BJ (cell line): ENCODE measurements at regions not wholly inside any gene's neighbourhood (a gene's known extent, or its start where the extent isn't known, plus 50 kb on each side); places are given as distances from the start of the nearest gene placed in this dataset.

Experiments used
- CTCF ChIA-PET: fragments of 350-600 bp; formaldehyde crosslinking; extraction: SDS; loops from one replicate; lab custom pipeline; 2021; ENCODE audit warnings: antibody characterized with exemption, inconsistent platforms; lab: Yijun Ruan, JAX
- POLR2A ChIA-PET: fragments of 300-600 bp; sonication (Branson Sonifier 250); formaldehyde crosslinking; extraction: SDS; loops from one replicate; lab custom pipeline; 2021; ENCODE audit warnings: antibody characterized with exemption; lab: Charles Lee
- DNase-seq: peaks from one replicate; pipeline ENCODE4 v3.0.0-alpha.2; 2011; ENCODE audit warnings: low read depth
- H3K27me3 ChIP-seq: 2 replicates; pipeline ENCODE4 v1.6.0; 2011; ENCODE audit warnings: low read length; ENCODE audit not compliant: control insufficient read depth, insufficient read depth
- H3K36me3 ChIP-seq: 2 replicates; pipeline ENCODE4 v1.5.1; 2011; ENCODE audit warnings: low read length; ENCODE audit not compliant: control insufficient read depth, insufficient read depth
- H3K4me3 ChIP-seq: 2 replicates; pipeline ENCODE4 v1.5.1; 2011; ENCODE audit warnings: low read depth, mild to moderate bottlenecking, control low read depth, low read length
- TF ChIP-seq, protein P1 (sequence below): IDR thresholded peaks from 2 replicates; pipeline ENCODE4 v1.5.1; 2011; ENCODE audit warnings: low read depth, mild to moderate bottlenecking, control low read depth, inconsistent platforms, low read length, moderate library complexity; ENCODE audit not compliant: insufficient read depth

GRCh38 chr4:127204322-127204721 is 428.4 kb upstream of the INTU start:
- Histone ChIP-seq H3K36me3 (no peaks in the 10 kb centered on the region), H3K27me3 (no peaks in the 10 kb centered on the region), H3K4me3 (no peak overlapping the region)
- ChIA-PET CTCF (no interaction called here), POLR2A (no interaction called here)
- TF ChIP-seq, protein P1, sequence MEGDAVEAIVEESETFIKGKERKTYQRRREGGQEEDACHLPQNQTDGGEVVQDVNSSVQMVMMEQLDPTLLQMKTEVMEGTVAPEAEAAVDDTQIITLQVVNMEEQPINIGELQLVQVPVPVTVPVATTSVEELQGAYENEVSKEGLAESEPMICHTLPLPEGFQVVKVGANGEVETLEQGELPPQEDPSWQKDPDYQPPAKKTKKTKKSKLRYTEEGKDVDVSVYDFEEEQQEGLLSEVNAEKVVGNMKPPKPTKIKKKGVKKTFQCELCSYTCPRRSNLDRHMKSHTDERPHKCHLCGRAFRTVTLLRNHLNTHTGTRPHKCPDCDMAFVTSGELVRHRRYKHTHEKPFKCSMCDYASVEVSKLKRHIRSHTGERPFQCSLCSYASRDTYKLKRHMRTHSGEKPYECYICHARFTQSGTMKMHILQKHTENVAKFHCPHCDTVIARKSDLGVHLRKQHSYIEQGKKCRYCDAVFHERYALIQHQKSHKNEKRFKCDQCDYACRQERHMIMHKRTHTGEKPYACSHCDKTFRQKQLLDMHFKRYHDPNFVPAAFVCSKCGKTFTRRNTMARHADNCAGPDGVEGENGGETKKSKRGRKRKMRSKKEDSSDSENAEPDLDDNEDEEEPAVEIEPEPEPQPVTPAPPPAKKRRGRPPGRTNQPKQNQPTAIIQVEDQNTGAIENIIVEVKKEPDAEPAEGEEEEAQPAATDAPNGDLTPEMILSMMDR, result no peak
- no peak for DNase-seq

DNA sequence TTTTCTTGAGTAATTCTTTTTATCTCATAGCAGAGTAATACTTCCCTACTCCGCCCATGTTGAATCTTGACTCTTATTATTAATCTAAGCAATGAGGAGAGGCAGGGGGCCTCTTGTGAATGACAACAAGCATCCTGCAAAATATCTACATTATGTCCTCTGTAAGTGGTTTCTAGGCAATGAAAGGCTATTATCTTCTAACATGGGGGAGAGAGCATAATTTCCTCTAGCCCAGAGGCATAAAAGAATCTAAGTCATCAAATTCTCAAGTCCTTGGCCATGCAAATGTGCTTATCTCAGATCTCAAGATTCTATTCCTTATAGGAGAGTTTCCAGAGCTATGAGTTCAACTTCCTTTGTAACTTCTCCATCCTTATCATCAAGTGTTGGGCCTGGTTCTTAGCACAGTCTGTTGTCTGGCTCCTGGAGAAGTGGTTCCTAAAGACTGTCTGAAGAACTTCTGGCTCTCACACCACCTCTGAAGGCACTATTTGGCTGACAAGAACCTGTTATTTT is 423.1 kb upstream of the INTU start:
- DNase-seq, result no peak
- POLR2A ChIA-PET, result no interaction called here
- CTCF ChIA-PET, result interaction anchor here (1.0 to 1.2 kb wide), 2 partner anchors 9 to 192 kb away, joined by 3 read pairs; no protein-coding TSS in a partner anchor
- Histone ChIP-seq H3K27me3 (no peaks in the 10 kb centered on the region), H3K36me3 (no peaks in the 10 kb centered on the region), H3K4me3 (no peak overlapping the region)
- TF ChIP-seq, protein P1, result no peak

DNA sequence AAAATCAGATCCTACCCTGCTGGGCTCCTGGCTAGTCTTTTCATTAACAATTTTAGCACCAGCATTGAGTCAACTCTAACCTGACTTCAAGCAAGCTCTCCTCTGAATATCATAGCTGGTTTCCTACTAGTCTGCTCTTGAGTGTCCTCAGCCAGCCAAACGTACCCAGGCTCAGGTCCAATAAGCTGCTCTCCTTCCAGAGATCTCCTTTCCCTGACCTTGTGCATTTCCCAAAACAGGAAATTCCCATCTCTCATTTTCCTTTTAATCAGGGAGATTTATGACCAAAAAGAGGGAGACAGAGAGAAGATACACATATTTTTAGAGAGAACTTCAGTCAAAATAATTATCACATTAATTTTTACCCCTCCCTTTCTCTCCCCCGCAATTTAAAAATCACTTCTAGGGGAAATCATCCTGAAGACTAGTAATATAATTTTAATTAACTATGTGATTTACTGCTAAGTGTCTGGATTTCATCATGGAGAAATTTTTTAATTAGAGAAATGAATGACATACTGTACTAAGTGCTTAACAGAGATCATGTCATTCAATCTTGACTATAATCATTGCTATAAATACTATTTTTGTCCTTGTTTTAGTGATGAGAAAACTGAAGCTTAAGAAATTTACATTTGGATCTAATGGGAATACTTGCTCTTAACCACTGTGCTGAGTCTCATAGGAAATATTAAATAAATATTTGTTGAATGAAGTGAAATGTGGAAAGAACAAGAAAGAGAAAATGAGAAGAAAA is 421.7 kb upstream of the INTU start:
- no peak overlapping the region for H3K4me3 ChIP-seq
- DNase-seq, result no peak
- ChIA-PET POLR2A (no interaction called here), CTCF (interaction anchor here (1.2 kb wide), 1 partner anchor 35 kb away, joined by 3 read pairs; no protein-coding TSS in a partner anchor)
- TF ChIP-seq, protein P1, result no peak
- H3K36me3 ChIP-seq, result no peaks in the 10 kb centered on the region
- H3K27me3 ChIP-seq, result no peaks in the 10 kb centered on the region

DNA sequence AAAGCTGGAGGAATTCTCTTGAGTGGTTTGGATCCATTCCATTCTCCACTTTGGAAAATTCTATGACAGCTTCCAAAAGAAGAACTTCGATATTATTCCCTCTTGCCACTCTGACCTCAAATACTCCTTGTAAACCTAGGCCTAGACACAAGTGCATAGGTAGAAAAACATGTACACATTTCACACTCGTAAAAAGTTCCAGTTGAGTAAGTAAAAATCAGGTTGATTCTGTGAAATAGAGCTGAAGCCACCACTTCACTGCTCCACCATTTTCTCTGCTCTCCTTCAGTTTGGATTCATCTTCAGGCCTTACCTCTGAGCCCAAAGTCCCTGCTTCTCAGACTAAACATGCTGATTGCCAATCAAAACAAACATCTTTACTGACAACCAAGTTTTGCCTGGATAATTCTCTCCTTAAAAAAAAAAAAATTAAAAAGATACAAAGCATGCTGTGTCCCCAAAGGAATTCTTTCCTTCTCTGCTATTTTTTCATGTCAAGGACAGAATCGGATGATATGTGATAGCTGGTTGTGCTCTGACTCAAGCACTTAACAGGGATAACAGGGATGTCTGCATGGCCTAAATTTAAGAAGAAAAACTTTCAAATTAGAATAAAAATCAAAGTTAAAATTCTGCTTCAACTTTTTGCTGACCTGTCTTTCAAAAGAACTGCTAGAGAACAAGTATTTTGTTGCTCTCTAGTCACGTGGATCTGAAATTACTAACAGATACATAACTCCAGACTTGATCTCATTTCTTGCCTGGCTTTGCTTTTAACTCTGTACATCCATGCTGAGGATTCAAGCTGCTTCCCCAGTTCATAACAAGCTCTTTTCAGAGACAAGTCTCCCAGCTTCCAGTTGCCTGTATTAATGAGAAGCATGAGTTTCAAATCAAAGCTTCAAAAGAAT is 420.9 kb upstream of the INTU start:
- TF ChIP-seq, protein P1, result no peak

GRCh38 chr4:127212701-127213100 is 420.1 kb upstream of the INTU start:
- no peak overlapping the region for H3K4me3 ChIP-seq
- no peaks in the 10 kb centered on the region for H3K36me3 ChIP-seq
- H3K27me3 ChIP-seq, result no peaks in the 10 kb centered on the region
- ChIA-PET CTCF (interaction anchor here (0.5 to 1.5 kb wide), 5 partner anchors 11 to 602 kb away, joined by 3 to 4 read pairs (median 3); no protein-coding TSS in a partner anchor), POLR2A (no interaction called here)
- TF ChIP-seq, protein P1, result no peak
- DNase-seq, result no peak

More for the DNA sequence above, 420.9 kb upstream of the INTU start:
- DNase-seq, result no peak
- Histone ChIP-seq H3K36me3 (no peaks in the 10 kb centered on the region), H3K27me3 (no peaks in the 10 kb centered on the region), H3K4me3 (no peak overlapping the region)
- ChIA-PET POLR2A (no interaction called here), CTCF (interaction anchor here (0.5 to 1.5 kb wide), 5 partner anchors 12 to 601 kb away, joined by 3 to 4 read pairs (median 3); no protein-coding TSS in a partner anchor)
